ENCODE measurements at regions not wholly inside any gene's neighbourhood (a gene's known extent, or its start where the extent isn't known, plus 50 kb on each side); places are given as distances from the start of the nearest gene placed in this dataset.

- TF ChIP-seq EZH2 (IDR thresholded peaks at IDR 0.05; ENCODE audit: borderline replicate concordance, low read depth, low read length, poor library complexity, severe bottlenecking) (no peak), CTCF (conservative IDR thresholded peaks at IDR 0.05; ENCODE audit: low read depth, low read length) (no peak)
- H3K27ac ChIP-seq (ENCODE audit: low read depth, low read length, poor library complexity, severe bottlenecking) = no peak overlapping the region
- no peaks in the 10 kb centered on the region for H3K36me3 ChIP-seq (ENCODE audit: insufficient read depth, low read length, poor library complexity, severe bottlenecking)
- no peaks in the 10 kb centered on the region for H3K9me3 ChIP-seq (ENCODE audit: low read depth, low read length, poor library complexity, severe bottlenecking)
- intact Hi-C loops (cut with micrococcal nuclease; ENCODE audit: unreplicated experiment) = no loop called here
- H3K4me1 ChIP-seq (ENCODE audit: insufficient read depth, low read length, poor library complexity, severe bottlenecking) = peaks cover under 1% of the 10 kb centered on the region
- ChIA-PET CTCF (no interaction called here), POLR2A (ENCODE audit: low non-redundant PET) (no interaction called here)
- no peaks in the 10 kb centered on the region for H3K27me3 ChIP-seq (replicated peaks; ENCODE audit: insufficient read depth, low read depth, low read length, poor library complexity)
- no peak overlapping the region for H3K4me3 ChIP-seq (ENCODE audit: low read depth, low read length, poor library complexity, severe bottlenecking)
- DNase-seq (ENCODE audit: low spot score) = no peak
- BruUV-seq (replicated peaks) = no TSS peak
These were observed 158.1 kb downstream of the AHR start for GRCh38 chr7:17456541-17456940.

DNA sequence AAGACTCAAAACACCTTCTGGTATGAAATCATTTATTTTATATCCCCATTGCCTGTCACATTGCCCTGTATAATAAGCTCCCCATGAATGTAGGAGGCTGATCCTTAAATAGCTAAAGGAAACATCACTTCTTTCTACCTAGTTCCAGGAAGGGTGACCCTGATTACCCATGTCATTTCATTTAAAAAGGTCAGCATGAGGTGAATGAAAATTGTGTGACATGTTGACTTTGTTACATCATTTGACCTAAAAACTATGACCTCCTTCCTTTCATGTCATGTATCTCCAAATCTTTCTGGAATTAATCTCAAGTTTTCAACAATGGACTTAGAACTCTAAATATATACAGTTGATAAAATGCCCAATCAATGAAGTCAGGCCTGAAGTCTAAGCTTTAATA lies 161.5 kb downstream of the AHR start:
- no TSS peak for BruUV-seq (replicated peaks)
- no peaks in the 10 kb centered on the region for H3K27me3 ChIP-seq (replicated peaks; ENCODE audit: insufficient read depth, low read depth, low read length, poor library complexity)
- no peak for DNase-seq (ENCODE audit: low spot score)
- TF ChIP-seq EZH2 (IDR thresholded peaks at IDR 0.05; ENCODE audit: borderline replicate concordance, low read depth, low read length, poor library complexity, severe bottlenecking) (no peak), CTCF (conservative IDR thresholded peaks at IDR 0.05; ENCODE audit: low read depth, low read length) (no peak)
- no peaks in the 10 kb centered on the region for H3K9me3 ChIP-seq (ENCODE audit: low read depth, low read length, poor library complexity, severe bottlenecking)
- H3K4me1 ChIP-seq (ENCODE audit: insufficient read depth, low read length, poor library complexity, severe bottlenecking) = peaks cover 28% of the 10 kb centered on the region
- H3K4me3 ChIP-seq (ENCODE audit: low read depth, low read length, poor library complexity, severe bottlenecking) = no peak overlapping the region
- ChIA-PET CTCF (no interaction called here), POLR2A (ENCODE audit: low non-redundant PET) (no interaction called here)
- intact Hi-C loops (cut with micrococcal nuclease; ENCODE audit: unreplicated experiment) = no loop called here
- no peak overlapping the region for H3K27ac ChIP-seq (ENCODE audit: low read depth, low read length, poor library complexity, severe bottlenecking)
- no peaks in the 10 kb centered on the region for H3K36me3 ChIP-seq (ENCODE audit: insufficient read depth, low read length, poor library complexity, severe bottlenecking)

DNA sequence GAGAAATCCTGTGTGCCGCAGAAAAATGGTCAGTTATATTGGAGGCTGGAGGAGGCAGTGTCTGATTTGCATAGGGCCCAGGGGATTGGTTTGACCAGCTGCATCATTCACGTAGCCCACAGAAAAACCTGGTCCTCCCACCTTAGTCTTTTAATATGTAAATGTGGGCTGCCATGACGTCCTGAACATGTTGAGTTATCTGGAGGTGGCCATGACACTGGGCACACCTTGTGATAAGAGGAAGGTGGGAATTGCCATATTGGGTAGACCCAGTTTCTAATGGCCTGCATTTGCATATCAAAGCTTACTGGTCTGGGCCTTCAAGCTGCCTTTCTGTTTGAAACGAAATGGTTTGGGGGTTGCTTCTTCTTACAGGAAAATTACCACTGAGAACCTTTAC lies 162.2 kb downstream of the AHR start:
- no peak for DNase-seq (ENCODE audit: low spot score)
- CTCF ChIA-PET = no interaction called here
- POLR2A ChIA-PET (ENCODE audit: low non-redundant PET) = no interaction called here
- H3K27ac ChIP-seq (ENCODE audit: low read depth, low read length, poor library complexity, severe bottlenecking) = no peak overlapping the region
- BruUV-seq (replicated peaks) = no TSS peak
- TF ChIP-seq EZH2 (IDR thresholded peaks at IDR 0.05; ENCODE audit: borderline replicate concordance, low read depth, low read length, poor library complexity, severe bottlenecking) (no peak), CTCF (conservative IDR thresholded peaks at IDR 0.05; ENCODE audit: low read depth, low read length) (no peak)
- no peaks in the 10 kb centered on the region for H3K9me3 ChIP-seq (ENCODE audit: low read depth, low read length, poor library complexity, severe bottlenecking)
- H3K36me3 ChIP-seq (ENCODE audit: insufficient read depth, low read length, poor library complexity, severe bottlenecking) = no peaks in the 10 kb centered on the region
- peaks cover 34% of the 10 kb centered on the region for H3K4me1 ChIP-seq (ENCODE audit: insufficient read depth, low read length, poor library complexity, severe bottlenecking)
- H3K4me3 ChIP-seq (ENCODE audit: low read depth, low read length, poor library complexity, severe bottlenecking) = no peak overlapping the region
- intact Hi-C loops (cut with micrococcal nuclease; ENCODE audit: unreplicated experiment) = no loop called here
- H3K27me3 ChIP-seq (replicated peaks; ENCODE audit: insufficient read depth, low read depth, low read length, poor library complexity) = no peaks in the 10 kb centered on the region
